ENCODE measurements at regions not wholly inside any gene's neighbourhood (a gene's known extent, or its start where the extent isn't known, plus 50 kb on each side); places are given as distances from the start of the nearest gene placed in this dataset.

- TF ChIP-seq CTCF (IDR thresholded peaks at IDR 0.05), result no peak
- no peak for TF ChIP-seq POLR2A (IDR thresholded peaks at IDR 0.05)
These were observed 1276.9 kb downstream of the ZPLD1 start for GRCh38 chr3:103711670-103712069.
